ENCODE measurements at regions not wholly inside any gene's neighbourhood (a gene's known extent, or its start where the extent isn't known, plus 50 kb on each side); places are given as distances from the start of the nearest gene placed in this dataset.
"Not testable (repeated sequence)": the region's sequence is repeated elsewhere in the genome, so short reads cannot be mapped to it uniquely, and the experiment has no call there.

DNA sequence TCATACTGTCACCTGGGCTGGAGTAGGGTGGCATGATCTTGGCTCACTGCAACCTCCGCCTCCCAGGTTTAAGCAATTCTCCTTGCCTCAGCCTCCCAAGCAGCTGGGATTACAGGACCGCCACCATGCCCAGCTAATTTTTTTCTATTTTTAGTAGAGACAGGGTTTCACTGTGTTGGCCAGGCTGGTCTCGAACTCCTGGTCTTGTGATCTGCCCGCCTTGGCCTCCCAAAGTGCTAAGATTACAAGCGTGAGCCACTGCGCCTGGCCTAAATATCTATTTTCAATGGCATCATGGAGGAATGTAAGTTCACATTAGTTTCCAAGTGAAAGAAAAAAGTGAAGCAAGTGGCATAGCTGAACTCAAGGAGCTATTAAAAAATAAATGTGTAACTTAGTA lies 74.8 kb upstream of the EDEM3 start:
- TF ChIP-seq POLR2A, TAF1 (IDR thresholded peaks at IDR 0.05; ENCODE audit: low read depth, low read length): not testable (repeated sequence)

Measured in GM12891 (cell line).